Gastroesophageal sphincter (tissue), 4 donors: ENCODE measurements at regions not wholly inside any gene's neighbourhood (a gene's known extent, or its start where the extent isn't known, plus 50 kb on each side); places are given as distances from the start of the nearest gene placed in this dataset.

Source experiments
- ATAC-seq: fragments of 150-250 bp; one replicate; pipeline ENCODE4 v1.9.1; 2016; ENCODE audit warnings: mild to moderate bottlenecking, moderate library complexity
- H3K27ac ChIP-seq, 4 donors: fragments of 200-600 bp; sonication (generic) in 3 of 4; 1 replicate in 3 of 4; 2 replicates in 1 of 4; pipeline ENCODE4 v1.5.1; 2016 to 2019
- H3K27me3 ChIP-seq: fragments of 200-600 bp; sonication (generic); one replicate; pipeline ENCODE4 v1.5.1; 2019
- H3K36me3 ChIP-seq, 2 donors: fragments of 200-600 bp; sonication (generic); one replicate each; pipeline ENCODE4 v1.5.1; 2019; ENCODE audit warnings: control low read depth in 1 of 2
- H3K4me1 ChIP-seq, 3 donors: fragments of 200-600 bp; sonication (generic); 1 replicate in 2 of 3; 2 replicates in 1 of 3; pipeline ENCODE4 v1.5.1; 2016 to 2019; ENCODE audit warnings: control low read depth in 2 of 3
- H3K4me3 ChIP-seq, 2 donors: fragments of 200-600 bp; sonication (generic); one replicate each; pipeline ENCODE4 v1.5.1; 2019; ENCODE audit warnings: mild to moderate bottlenecking in 1 of 2, moderate library complexity in 1 of 2
- H3K9me3 ChIP-seq, 3 donors: fragments of 200-600 bp; sonication (generic); one replicate each; pipeline ENCODE4 v1.5.1; 2017 to 2019; ENCODE audit warnings: control low read depth in 2 of 3
- CTCF ChIP-seq, 4 experiments: fragments of 200-600 bp in 2 of 4; fragments of 450-650 bp in 2 of 4; sonication (generic) in 1 of 4; IDR thresholded peaks; one replicate each; pipeline ENCODE4 v1.5.1; 2017 to 2019; ENCODE audit warnings: antibody characterized with exemption in 4 of 4, mild to moderate bottlenecking in 2 of 4, moderate library complexity in 2 of 4
- EP300 ChIP-seq: sonication (generic); formaldehyde crosslinking; IDR thresholded peaks from one replicate; pipeline ENCODE4 v1.6.1; 2017; ENCODE audit warnings: antibody characterized with exemption, mild to moderate bottlenecking
- POLR2A ChIP-seq, 2 donors: fragments of 450-650 bp; IDR thresholded peaks; one replicate each; pipeline ENCODE4 v1.6.1; 2017; ENCODE audit warnings: antibody characterized with exemption in 2 of 2, mild to moderate bottlenecking in 2 of 2, moderate library complexity in 1 of 2
- POLR2AphosphoS5 ChIP-seq: sonication (generic); formaldehyde crosslinking; IDR thresholded peaks from one replicate; pipeline ENCODE4 v1.6.1; 2017; ENCODE audit warnings: antibody characterized with exemption
- WGBS, 2 donors: methylation state at CpG; one replicate each; pipeline ENCODE4 v1.1.5; 2018; ENCODE audit warnings: low coverage in 1 of 2; 5-methylcytosine and 5-hydroxymethylcytosine counted together

GRCh38 chr22:49066619-49067018 lies 761.1 kb downstream of the BRD1 start:
- 20 to 29% methylated on average over 9 of the region's 9 CpGs for WGBS, 2 donors
- TF ChIP-seq CTCF (IDR thresholded peaks at IDR 0.05): no peak
- TF ChIP-seq POLR2A (IDR thresholded peaks at IDR 0.05): no peak
- Histone ChIP-seq H3K27me3 (peaks cover 58% of the 10 kb centered on the region), H3K4me1 (no peaks in the 10 kb centered on the region), H3K4me3 (no peak overlapping the region), H3K9me3 (no peaks in the 10 kb centered on the region), H3K27ac (no peak overlapping the region), H3K36me3 (no peaks in the 10 kb centered on the region)
- no peak for ATAC-seq

GRCh38 chr22:49064836-49065235 lies 762.8 kb downstream of the BRD1 start:
- WGBS, 2 donors: 66 to 69% methylated on average over 6 to 7 of the region's 7 CpGs
- Histone ChIP-seq H3K4me1 (no peaks in the 10 kb centered on the region), H3K27me3 (peaks cover 60% of the 10 kb centered on the region), H3K27ac (no peak overlapping the region), H3K4me3 (no peak overlapping the region), H3K36me3 (no peaks in the 10 kb centered on the region), H3K9me3 (no peaks in the 10 kb centered on the region)
- no peak for ATAC-seq
- TF ChIP-seq POLR2A (IDR thresholded peaks at IDR 0.05): no peak
- TF ChIP-seq POLR2AphosphoS5: no peak
- no peak for TF ChIP-seq CTCF (IDR thresholded peaks at IDR 0.05)
- no peak for TF ChIP-seq EP300

- Histone ChIP-seq H3K27me3 (peaks cover 64% of the 10 kb centered on the region), H3K4me3 (no peak overlapping the region), H3K4me1 (no peaks in the 10 kb centered on the region), H3K9me3 (no peaks in the 10 kb centered on the region), H3K36me3 (no peaks in the 10 kb centered on the region), H3K27ac (no peak overlapping the region)
- whole genome bisulfite sequencing, 2 donors: 67% methylated on average over 3 of the region's 4 CpGs; no CpG with 5 or more reads in 1 of the 2 donors
- no peak for TF ChIP-seq EP300
- TF ChIP-seq POLR2A (IDR thresholded peaks at IDR 0.05): no peak
- no peak for TF ChIP-seq CTCF (IDR thresholded peaks at IDR 0.05)
- TF ChIP-seq POLR2AphosphoS5: no peak
- no peak for ATAC-seq
Measured at GRCh38 chr22:49063545-49063890, 764.2 kb downstream of the BRD1 start.

- Histone ChIP-seq H3K4me3 (no peak overlapping the region), H3K27me3 (peaks cover 66% of the 10 kb centered on the region), H3K36me3 (no peaks in the 10 kb centered on the region), H3K9me3 (no peaks in the 10 kb centered on the region), H3K27ac (no peak overlapping the region), H3K4me1 (no peaks in the 10 kb centered on the region)
- TF ChIP-seq CTCF (IDR thresholded peaks at IDR 0.05) (no peak), POLR2AphosphoS5 (no peak), EP300 (no peak), POLR2A (IDR thresholded peaks at IDR 0.05) (no peak)
- 33 to 53% methylated on average over 6 to 7 of the region's 12 CpGs for WGBS, 2 donors
- no peak for ATAC-seq
Measured at GRCh38 chr22:49062802-49063544, 764.7 kb downstream of the BRD1 start.

GRCh38 chr22:49062155-49062801 lies 765.4 kb downstream of the BRD1 start:
- no peak for ATAC-seq

More at GRCh38 chr22:49062155-49062801, 765.4 kb downstream of the BRD1 start:
- Histone ChIP-seq H3K4me3 (no peak overlapping the region), H3K36me3 (no peaks in the 10 kb centered on the region), H3K27ac (no peak overlapping the region), H3K27me3 (peaks cover 66% of the 10 kb centered on the region), H3K9me3 (no peaks in the 10 kb centered on the region), H3K4me1 (no peaks in the 10 kb centered on the region)
- TF ChIP-seq EP300 (no peak), POLR2A (IDR thresholded peaks at IDR 0.05) (no peak), CTCF (IDR thresholded peaks at IDR 0.05) (no peak), POLR2AphosphoS5 (no peak)
- 63 to 92% methylated on average over 5 of the region's 17 CpGs for WGBS, 2 donors
